Fibroblast of skin of right quadriceps (primary cell): ENCODE measurements at regions not wholly inside any gene's neighbourhood (a gene's known extent, or its start where the extent isn't known, plus 50 kb on each side); places are given as distances from the start of the nearest gene placed in this dataset.

Source experiments
- DNase-seq: peaks from one replicate; pipeline ENCODE4 v3.0.0-alpha.2; 2013

DNA sequence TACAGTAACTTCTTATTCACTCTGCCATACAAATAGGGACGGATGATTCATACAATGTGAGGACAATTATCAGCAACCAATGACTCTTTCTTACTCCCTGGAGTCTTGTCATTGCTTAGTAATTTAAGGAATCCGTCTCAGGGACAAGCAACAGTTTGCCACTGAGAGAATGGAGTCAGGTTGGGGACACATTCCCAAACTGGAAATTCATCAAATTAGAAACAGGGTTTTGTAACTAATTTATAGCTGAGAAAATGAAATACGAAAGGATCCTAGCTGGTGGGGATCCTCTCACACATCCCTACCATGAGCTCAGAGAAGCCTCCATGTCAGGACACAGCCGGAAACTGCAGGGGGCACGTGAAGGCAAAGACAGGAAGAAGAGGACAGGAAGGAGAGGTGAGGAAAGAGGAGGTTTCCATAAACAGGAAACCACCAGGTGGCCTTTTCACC, 50.4 kb upstream of the KDR start:
- DNase-seq = peak; percentile 90

DNA sequence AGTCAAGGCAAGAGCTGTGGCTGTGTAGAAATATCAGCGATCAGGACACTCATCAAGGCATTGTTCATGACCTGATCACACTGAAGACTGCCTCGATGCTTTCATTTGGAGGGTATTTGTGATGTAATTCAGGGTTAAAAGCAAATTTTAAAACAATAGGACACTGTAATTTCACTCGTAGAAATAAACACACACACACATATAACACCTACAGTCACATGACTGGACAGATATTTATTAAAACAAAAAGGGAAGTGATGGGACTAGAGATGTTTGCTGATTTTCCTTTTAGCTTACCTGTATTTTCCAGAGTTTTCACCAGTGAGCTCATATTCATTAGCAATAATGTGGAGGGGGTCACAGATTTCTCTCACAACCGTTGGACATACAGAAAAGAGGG, 51.1 kb upstream of the KDR start:
- no peak for DNase-seq

DNA sequence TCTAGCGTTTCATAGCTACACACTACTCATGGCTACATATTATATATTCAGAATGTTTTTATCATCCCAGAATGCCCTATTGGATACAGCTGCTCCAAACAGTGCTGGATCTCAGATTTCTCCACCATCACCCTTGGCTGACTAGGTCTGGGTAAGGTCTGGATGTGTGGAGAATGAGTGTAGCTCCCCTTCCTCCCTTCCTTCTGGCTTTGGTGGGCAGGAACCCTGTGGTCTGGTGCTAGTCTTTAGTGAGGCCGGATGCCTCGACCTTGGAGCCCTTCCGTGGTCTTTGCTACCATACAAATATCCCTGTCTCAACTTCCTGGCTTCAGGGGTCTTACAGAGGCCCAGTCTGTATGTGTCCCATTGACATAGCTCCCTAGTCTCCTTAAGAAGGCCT, 52.1 kb upstream of the KDR start:
- no peak for DNase-seq

DNA sequence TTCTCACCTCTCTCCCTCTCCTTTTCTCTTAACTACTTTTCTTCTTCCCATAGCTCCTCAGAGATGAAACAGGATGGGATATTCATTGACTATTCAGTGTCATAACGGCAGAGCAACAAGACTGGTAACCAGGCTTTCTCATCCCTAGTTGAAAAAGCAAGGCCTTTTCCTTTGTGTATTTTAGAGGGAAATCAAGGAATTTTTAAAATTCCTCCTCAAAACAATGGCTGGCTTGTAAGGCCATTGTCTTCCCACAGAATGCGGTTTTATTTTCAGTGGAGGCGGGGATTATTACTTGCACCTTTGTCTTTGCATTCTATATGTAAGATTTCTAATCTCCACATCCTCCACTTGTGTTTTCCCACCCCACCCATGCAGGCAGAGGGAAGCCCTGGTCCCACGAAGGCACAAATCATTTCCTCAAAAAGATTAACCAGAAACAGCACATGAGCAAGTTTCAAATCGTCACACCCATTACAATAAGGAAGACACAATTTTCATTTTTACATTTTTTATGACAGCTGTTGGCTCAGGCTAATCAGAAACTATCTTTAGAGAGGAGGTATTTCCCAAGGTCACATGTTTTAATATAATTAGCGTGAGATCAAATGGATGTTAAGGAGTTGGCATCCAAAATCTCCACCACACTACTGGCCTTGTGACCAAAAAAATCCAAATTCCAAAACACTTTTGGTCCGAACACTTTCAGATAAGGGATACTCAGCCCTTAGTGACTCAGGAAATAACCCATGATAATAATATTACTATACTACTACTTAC, 53.0 kb upstream of the KDR start:
- DNase-seq = no peak

DNA sequence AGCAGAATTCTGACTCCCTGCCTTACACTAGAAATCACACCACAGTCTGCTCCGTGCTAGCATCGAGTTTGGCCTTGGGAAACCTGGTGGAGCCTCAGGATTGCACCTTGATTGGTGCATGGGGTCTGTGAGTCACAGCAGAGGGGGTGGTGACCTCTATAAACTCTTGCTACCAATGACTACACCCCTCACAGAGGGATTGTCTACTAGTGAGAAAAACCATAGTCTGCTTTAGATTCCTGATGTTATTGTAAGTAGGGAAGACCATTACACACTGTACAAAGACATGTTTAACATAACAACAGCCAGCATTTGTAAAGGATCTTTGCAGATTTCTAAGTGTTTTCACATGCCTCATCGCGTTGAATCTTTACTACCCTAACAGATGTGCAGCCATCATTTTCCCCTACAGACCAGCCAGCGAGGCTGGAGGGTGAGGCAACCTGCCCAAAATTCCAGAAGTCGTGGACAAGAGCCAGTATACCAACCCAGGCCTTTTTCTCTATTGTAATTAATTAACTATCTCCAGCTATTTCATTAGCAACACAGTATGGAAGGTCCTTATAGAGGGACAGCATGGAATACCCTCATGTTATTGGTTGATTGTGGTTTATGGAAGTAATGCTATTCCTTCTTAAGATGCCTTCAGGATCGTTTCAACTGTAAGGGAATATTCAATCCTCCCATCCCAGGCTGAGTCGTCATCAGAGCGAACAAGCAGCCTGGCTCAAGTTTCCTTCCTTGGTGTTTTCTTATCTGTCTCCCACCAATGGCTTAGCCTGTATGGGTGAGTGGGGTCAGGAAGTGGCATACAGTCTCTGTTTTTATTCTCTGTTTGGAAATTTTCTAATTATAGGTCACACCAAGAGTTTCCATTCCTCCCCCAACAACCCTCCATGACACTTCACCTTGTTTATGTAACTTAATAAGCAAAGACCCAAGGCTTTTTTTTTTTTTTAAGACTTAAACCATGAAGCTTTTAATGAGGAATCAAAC, 55.9 kb upstream of the KDR start:
- peak; percentile 19 for DNase-seq

DNA sequence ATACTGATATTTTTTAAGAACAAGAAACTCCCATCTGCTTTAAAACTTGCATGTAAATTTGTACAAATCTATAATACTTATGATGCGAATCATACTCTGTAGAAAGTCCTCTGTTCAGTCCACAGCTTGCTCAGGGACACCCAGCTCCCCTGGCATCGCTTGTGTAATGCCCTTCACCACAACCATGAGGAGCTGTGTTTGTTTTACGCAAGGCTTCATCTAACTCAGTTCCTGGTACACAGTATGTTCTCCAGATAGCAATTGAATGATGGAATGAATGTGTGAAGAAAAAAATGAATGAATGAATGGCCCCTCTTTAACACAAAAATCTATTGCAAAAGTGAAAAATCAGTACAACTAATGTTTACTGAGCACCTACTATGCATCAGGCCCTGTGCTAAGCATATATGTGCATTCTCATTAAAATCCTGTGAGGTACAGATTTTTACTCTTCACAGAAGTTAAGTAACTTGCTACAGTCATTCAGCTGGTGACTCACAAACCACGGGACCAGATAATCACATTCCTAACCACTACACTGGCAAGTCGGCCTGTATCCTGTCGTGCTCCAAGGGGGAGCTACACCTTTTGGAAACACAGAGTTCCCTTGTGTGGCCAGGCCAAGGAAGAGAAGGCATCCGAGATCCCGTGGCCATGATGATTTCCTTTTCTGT, 58.7 kb upstream of the KDR start:
- peak; percentile 91 for DNase-seq

DNA sequence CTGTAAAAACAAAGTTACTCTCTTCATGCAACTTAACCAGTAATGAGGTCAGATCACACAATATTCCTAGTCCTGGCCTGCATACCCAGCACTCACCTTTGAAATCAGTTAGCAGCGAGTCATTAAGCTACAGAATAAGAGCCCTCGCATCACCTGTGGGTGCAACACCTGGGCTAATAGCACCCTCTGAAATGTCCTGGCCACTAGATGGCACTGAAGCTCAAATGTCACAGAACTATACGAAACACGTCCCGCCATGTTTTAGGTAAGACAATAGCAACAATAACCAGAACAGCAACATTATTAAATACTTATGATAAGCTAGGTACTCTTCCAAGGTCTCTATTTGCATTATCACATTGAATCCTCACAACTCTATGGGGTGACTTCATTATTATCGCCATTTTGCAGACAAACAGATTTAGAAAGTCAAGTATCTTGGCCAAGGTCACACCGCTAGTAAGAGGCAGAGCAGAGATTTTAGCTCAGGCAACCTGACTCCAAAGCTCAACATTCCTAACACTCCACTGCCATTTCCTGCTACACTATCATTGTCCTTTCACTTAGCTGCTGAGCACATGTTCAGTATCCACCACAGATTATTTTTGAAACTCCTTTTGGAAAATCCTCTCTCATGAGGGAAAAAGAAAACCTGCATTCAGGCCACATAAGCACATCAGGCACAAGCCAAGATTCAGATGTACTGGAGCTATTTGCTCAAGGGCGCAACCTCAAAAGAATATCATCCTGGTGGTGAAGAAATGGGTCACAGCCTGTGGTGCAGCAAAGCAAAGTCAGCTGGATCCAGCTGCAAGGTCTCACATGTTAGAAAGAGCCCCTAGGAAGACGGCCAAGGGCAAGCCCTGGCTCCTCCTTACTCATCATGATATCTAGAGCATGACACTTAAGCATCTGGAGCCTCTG, 59.5 kb upstream of the KDR start:
- peak; percentile 37 for DNase-seq

DNA sequence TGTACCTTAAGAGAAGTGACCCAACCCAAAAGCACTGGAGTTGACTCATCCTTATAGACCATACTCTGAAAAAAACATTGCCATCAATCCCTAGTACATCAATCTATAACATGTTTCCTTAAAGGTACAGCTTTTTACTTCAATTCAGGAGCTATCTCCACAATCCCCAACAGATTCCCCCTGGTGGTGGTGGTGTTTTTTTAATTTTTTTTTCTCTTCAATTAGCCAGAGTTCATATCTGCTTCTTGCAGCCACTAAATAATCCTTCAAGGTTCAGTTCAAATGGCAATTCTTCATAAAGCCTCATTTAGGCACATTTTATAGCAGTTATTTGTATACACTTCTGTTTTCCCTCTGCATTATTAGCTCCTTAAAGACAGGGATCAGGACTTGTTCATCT, 60.7 kb upstream of the KDR start:
- DNase-seq = no peak

DNA sequence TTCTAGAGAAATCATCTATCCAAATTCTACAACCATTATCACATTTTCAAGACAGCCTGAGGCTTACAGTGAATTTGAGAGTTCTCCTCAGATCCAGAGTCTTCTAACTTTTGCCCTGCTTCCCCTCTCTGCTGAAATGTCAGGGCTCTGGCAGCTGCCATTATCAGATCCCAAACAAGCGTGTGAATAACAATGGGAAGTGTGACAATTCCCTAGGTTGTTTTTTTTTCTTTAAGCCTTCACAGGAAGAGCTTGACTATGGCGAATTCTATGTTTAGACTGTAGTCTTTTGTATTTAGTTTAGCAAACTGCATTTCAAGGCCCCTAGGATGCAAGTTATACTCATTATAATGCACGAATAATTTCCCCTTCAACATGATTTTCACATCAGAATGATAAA, 61.3 kb upstream of the KDR start:
- DNase-seq = no peak

DNA sequence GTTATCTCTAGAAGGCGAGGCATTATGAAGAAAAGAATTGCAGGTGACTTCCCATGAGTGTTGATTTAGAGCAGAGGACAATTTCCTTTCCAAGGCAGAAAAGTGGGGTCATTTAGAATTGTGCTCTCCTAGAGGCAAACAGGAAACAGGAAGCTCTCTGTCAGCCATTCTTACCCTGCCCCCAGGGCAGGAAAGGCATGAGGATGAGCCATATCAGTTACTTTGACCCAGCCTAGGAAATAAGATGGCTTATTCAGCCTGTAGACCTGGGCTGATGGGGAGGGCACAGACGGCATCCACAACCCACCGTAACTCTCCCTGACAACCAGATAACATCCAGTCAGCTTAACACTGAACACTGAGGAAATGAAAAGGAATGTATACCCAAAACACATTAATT, 88.8 kb upstream of the KDR start:
- DNase-seq = no peak

DNA sequence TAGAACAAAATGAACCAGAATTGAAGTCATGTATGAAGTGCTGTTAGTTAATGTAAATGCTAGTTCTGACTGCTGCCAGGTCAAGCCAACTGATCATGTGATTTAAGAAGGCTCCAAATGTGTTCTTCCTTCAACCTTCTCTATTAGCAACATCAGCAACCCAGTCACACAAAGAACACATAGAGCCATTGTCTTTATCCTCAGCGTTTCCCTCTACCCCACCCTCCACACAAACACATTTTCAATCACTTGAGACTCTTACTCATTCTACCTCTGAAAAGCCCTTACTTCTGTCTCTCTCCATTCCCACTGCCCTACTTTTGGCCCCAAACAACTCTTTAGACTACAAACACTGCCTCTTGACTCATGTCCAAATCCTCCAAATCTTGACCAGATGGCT, 89.7 kb upstream of the KDR start:
- DNase-seq = no peak

DNA sequence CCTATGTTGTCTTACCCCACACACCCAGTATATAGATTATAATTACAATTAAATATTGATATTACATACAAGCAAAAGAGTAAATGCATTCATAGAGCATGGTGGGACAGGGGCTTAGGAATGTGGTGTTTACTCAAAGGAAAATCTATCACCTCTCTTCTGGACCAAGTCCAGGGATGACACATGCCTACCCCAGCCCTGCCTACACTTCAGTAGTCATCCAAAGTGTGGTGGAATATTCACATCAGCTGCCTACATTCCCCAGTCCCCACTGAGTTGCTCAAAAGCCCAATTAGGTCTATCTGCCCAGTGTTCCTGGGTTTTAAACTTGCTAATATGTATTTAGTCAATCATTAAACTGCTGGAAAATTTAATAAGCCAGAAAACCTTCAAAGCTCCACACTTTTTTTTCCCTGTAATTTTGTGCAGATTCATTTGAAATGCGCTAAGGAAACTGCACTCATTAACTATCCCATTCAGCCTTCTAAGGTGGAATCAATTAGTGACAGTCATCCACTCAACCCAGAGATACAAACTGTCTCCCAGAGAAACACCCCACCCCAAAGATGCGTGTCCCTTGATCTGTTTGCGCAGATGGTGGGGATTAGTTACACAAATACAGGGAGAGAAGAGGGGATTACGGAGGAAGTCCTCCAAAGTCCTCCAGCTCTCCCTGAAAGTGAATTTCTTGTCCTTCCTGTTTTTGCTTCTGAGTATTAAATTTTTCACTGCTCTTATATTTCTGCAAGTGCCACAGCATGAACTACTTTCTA, 91.7 kb upstream of the KDR start:
- peak; percentile 57 for DNase-seq

DNA sequence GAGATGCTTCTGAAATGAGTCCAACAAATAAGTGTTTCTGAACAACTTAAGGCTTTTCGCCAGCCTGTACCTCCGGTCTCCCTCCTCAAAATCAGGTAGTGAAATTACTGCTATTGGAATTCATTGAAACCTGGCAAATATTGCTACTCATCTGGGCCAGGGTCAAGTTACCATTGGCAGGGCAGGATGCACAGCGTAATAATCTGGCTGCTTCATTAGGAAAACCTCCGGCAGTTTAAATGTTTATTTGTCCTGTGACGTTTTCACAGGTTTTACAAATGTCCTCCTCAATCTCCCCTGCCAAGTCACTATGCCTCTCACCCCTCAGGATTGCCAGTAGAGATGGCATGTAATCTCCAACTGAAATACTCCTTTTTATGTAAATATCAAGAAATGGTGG, 92.6 kb upstream of the KDR start:
- DNase-seq = no peak

DNA sequence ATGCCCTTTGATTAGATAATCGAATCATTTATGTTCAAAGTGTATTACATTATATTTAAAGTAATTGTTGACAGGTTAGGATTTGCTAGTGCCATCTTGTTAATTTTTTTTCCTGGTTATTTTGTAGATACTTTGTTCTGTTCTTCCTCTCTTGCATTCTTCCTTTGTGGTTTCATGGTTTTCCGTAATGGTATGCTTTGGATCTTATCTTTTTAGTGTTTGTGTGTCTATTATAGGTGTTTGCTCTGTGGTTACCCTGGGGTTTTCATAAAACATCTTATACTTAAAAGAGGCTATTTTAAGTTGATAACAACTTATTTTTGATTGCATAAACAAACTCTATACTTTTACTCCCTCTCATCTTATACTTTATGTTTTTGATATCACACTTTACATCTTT, 108.2 kb upstream of the SRD5A3 start:
- no peak for DNase-seq

DNA sequence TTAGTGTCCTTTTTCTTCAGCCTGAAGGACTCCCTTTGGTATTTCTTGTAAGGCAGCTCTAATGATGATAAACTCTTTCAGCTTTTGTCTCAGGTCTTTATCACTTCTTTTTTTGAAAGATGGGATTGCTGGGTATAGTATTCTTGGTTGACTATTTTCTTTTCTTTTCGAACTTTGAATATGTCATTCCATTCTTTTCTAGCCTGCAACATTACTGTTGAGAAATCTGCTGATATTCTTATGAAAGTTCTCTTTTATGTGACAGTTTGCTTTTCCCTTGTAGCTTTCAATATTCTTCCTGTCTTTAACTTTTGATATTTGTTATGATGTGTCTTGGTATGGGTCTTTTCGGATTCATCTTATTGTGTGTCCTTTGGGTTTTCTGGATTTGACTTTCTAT, 107.6 kb upstream of the SRD5A3 start:
- no peak for DNase-seq

DNA sequence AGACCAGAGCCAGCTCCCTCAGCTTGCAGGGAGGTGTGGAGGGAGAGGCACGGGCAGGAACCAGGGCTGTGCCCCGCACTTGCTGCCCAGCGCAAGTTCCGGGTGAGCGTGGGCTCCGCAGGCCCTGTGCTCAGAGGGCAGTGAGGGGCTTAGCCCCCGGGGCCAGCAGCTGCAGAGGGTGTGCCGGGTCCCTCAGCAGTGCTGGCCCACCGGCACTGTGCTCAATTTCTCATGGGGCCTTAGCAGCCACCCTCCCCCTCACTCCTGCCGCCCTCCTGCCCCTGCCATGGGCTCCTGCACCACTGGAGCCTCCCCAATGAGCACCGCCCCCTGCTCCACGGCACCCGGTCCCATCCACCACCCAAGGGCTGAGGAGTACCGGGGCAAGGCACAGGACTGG, 104.6 kb upstream of the SRD5A3 start:
- DNase-seq = no peak

DNA sequence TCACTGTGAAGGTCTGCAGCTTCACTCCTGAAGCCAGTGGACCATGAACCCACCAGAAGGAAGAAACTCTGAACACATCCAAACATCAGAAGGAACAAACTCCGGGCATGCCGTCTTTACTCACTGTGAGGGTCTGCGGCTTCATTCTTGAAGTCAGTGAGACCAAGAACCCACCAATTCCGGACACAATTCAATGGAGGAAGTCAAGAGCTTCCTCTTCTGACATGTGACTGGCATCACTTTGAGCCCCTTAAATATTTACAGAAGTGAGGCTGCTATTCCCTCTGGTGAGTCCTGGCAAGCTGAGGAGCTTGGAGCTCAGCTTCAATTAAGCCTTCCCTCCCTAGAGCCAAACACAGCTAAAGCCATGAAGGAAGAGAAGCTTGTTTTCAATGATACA, 103.5 kb upstream of the SRD5A3 start:
- DNase-seq = no peak

DNA sequence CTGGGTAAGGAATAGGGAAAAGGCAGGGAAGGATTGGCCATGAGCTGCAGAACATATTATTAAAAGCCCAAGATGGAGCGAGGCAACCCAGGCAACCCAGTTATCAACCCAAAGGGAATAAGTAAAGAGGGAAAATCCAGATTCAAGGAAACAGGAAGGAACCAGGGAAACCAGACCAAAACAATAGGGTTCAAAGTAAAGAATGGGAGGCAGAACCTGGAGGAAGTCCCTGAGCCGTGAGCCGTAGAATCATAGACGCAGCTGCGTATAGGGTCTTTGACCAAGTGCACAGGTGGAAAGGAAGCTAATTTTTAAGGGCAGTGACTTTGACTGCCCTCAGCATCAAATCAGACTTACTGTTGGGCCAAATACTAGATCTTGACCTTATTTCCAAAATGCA, 98.5 kb upstream of the SRD5A3 start:
- no peak for DNase-seq

DNA sequence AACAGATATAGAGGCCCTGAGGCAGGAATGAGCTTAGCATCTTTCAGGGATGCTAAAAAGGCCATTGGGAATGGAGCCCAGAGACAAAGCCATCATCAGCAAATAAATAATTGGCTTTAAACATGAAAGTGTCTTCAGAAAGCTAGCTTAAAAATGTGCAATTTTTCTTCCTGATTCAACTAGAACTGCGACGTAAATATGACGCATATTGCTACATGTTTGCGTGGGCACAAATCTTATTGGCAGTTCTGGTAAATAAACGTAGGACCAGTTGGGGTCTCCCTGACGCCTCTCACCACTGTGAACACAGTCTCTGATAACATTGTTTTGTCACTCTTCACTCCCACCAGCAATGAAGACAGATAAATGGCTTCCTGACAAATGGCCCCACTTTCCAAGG, 97.3 kb upstream of the SRD5A3 start:
- no peak for DNase-seq

DNA sequence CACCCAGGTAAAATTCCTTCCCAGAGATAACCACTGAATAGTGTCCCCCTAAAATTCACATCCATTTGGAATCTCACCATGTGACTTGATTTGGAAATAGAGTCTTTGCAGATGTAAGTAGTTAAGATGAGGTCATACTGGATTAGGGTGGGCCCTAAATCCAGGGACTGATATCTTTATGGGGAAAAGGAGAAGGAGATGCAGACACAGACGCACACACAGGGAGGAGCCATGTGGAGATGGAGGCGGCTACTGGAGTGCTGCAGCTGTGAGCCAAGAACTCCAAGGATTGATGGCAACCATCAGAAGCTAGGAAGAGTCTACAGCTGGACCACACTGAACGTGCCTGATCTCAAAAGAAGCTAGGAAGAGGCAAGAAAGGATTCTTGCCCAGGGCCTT, 96.6 kb upstream of the SRD5A3 start:
- no peak for DNase-seq

DNA sequence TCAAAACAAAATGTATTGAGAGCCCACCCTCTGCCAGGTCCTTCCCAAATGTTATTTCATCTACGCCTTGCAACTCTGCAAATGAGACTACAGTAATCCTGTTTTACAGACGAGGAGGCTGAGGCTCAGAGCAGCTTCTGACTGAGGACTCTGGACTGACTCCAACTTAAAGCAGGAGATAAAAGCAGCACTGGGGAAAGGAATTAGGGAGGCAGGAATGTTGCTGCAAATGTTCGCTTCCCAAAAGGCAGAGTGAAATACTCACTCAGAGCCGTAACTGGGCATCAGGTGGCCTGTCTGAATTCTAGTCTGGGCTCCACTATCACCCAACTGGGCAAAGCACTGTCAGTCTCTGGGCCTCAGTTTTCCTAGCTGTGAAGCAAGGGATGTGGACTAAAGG, 94.7 kb upstream of the SRD5A3 start:
- peak; percentile 14 for DNase-seq

DNA sequence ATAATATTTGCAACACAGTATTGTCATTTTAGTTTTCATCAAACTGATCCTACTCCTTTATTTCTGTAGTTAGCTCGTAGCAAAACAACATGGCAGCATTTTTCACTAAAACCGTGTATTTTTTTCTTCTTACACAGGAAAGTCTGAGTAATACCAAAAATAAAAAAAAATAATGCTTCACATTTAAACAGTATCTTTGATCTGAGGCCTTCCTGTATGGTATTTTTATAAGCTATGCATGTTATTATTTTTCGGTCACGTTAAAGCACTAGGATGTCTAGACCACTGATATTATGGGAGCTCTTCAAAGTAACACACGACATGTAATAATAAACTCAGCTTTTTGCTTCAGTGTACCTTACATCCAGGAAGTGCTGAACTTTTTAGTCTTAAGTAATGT, 94.1 kb upstream of the SRD5A3 start:
- DNase-seq = no peak
